ENCODE measurements at regions not wholly inside any gene's neighbourhood (a gene's known extent, or its start where the extent isn't known, plus 50 kb on each side); places are given as distances from the start of the nearest gene placed in this dataset.

DNA sequence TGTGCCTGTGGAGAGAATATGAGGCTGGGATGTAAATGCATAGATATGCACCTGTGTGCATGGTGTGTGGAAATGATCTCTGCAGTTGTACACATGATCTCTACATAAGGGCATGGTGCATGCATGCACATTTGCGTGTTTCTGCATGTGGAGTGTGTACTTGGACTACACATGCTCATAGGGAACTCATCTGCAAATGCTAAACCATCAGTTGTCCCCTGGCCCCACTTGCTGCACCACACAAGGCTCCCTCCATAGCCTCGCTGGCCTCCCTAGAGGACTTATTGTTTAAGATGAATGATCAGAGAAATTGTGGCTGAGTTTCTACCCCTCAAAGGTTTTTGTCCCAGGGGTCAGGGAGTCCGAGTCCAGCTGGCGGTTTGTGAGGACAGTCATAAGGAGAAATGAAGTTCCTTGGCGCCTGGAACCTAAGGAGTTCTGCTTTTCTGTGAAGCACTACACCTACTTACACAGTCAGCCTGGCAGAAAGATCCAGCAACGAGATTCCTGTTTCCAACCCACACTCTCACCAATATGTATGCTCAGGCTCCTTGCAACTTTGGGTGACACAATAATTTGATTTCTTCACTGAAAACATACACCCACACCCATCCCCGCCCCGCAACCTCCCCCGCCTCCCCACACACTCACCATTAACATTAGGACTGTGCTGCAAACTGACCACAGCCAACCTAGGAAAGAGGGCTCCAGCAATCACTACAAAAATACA lies 79.9 kb upstream of the CPEB4 start:
- DNase-seq, result no peak

DNA sequence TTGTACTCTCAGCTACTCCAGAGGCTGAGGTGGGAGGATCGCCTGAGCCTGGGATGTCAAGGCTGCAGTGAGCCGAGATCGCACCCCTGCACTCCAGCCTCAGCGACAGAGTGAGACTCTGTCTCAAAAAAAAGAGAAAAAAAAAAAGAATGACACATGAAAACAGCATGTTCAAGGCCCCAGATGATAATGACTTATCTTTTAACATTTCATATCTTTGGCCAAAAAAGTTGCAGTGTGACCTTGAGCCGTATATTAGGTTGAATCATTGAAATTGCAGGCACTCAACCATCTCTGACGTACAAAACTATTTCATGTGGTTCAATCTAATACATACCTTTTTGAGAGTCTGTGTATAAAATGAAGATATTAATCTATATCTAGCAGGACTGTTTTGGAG lies 79.1 kb upstream of the CPEB4 start:
- no peak for DNase-seq

DNA sequence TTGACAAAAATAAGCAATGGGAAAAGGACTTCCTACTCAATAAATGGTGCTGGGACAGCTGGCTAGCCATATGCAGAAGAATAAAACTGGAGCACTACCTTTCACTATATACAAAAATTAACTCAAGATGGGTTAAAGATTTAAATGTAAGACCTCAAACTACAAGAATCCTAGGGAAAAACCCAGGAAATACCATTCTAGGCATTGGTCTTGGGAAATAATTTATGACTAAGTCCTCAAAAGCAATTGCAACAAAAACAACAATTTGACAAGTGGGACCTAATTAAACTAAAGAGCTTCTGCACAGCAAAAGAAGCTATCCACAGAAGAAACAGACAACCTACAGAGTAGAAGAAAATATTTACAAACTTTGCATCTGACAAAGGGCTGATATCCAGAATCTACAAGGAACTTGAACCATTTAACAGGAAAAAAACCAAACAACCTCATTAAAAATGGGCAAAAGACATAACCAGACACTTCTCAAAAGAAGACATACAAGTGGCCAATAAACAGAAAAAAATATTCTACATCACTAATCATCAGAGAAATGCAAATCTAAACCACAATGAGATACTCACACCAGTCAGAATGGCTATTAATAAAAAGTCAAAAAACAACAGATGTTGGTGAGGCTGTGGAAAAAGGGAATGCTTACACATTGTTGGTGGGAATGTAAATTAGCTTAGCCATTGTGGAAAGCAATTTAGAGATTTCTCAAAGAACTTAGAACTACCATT lies 75.2 kb upstream of the CPEB4 start:
- DNase-seq, result no peak

DNA sequence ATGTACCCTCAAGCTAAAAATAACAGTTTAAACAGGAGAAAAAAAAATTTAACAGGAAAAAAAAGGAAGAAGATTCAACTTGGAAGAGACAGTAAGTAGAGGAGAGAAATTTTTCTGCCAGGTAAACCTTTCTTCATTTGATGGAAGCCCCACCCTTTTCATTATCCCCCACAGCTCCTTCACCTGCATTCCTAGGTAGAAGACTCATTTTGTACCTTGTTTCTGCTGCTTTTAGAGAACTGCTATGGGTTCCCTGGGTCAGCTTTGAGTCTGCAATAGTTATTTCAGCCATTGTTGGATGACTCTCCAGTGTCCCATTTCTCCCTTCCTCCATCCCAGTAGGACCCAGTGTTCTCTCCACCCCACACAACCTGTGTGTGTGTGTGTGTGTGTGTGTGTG lies 74.1 kb upstream of the CPEB4 start:
- no peak for DNase-seq

DNA sequence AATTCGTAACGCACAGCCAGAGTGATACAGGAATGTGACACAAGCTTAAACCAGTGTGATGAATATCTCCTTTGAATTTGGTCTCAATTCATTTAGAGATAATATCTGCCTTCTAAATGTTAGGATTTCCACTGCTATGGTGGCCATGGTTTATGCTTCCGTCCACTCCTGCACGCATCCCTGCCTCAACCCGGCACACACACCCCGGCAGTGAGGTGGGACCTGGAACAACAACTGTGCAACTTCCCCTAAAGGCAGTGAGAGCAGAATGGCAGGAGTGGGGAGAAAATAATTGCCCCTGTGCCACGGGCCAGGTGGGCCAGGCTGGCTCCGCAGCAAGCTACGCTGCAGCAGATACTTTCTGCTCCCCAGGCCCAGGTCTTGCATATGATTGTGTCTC lies 72.6 kb upstream of the CPEB4 start:
- no peak for DNase-seq

DNA sequence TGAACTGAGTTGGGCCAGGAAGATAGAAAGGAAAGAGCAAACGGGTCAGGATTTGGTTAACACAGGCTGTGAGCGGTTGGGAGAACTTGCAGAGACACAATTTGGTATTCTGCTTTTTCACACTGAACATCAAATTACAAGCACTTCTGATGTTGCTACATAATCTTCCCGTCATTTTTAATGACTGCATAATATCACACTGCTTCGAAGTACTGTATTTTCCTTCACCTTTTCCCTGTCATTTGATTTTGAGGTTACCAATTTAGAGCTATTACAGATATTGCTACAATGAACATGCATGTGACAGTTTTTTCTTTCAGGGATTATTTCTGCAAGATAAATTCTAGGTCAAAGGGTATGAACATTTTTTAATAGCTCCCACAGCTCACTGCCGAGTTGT lies 71.4 kb upstream of the CPEB4 start:
- no peak for DNase-seq

DNA sequence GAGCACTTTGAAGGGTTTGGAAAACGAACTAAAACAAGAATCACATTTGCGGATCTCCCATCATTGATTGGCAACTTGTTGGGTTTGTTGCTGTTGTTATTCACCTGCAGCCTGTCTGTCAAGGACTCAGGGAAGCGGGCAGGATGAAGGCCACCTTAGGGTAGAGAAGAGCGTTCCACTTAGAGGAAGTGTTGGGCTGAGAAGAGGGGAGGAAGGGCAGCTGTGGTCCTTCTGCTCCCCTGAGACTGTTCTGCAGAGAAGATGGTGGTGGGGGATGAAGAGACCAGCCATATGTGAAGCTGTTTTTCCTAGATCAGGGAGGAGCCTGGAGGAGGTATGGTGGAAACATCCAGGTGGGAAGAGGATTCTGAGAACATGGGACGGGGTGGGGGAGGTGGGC lies 70.6 kb upstream of the CPEB4 start:
- DNase-seq, result no peak

DNA sequence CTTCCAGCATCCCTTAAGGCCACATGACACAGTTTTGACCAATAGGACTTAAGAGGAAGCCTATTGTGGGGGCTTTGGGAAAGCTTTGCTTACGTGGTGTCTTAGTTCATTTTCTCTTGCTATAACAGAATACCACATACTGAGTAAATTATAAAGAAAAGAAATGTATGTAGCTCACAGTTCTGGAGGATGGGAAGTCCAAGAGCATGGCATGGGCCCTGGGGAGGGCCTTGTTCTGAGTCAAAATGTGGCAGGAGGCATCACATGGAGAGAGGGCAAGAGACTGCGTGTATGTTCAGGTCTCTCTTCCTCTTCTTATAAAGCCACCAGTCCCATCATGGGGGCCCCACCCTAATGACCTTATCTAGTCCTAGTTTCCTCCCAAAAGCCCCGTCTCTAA lies 68.6 kb upstream of the CPEB4 start:
- no peak for DNase-seq

DNA sequence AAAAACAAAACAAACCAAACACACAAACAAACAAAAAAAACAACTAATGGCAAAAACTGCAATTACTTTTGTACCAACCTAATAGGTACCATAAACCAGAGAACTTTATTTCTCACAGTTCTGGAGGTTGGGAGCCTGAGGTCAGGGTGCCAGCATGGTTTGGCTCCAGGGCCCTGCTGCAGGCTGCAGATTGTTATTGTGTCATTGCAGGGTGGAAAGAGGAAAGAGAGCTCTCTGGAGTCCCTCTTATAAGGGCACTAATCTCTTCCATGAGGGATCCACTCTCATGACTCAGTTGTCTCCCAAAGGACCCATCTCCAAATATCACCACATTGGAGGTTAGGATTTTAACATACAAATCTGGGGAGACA lies 64.9 kb upstream of the CPEB4 start:
- no peak for DNase-seq

DNA sequence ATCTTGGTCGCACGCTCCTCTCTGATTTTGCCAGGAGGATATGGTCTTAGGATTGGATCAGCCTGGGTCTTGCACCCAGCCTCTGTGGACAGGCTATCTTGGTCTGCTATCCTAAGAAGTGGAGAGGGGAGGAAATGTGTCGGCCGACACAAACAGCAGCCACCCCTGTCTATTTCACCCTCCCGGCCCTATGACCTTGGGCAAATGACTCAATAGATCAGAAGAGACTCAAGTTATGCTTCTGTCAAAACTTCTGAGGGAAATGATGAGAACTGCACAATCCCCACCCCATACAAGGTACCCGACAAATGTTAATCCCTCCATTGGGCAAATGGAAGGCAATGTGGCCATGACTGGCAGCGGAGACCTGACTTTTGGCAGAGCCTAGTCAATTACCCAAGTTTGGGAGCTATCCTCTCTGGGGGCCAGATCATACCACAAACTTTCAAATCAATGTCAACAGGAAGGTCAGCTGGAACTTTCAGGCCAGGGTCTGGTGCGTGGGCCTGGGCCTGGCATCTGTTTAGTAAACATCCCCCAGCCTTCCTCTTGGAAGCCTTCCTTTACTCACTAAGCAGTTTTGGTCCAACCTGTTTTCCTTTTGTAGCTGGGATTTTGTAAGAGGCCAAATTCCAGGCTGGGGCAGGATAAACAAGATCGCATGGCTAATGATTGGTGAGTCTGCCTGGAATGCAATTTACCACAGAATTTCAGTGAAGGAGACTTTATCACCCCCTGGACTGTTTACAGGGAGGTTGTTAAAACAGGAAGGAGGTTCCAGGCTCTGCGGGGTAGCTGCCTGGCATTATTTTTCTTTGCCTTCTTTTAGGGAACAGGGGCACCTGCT lies 64.2 kb upstream of the CPEB4 start:
- DNase-seq, result no peak

DNA sequence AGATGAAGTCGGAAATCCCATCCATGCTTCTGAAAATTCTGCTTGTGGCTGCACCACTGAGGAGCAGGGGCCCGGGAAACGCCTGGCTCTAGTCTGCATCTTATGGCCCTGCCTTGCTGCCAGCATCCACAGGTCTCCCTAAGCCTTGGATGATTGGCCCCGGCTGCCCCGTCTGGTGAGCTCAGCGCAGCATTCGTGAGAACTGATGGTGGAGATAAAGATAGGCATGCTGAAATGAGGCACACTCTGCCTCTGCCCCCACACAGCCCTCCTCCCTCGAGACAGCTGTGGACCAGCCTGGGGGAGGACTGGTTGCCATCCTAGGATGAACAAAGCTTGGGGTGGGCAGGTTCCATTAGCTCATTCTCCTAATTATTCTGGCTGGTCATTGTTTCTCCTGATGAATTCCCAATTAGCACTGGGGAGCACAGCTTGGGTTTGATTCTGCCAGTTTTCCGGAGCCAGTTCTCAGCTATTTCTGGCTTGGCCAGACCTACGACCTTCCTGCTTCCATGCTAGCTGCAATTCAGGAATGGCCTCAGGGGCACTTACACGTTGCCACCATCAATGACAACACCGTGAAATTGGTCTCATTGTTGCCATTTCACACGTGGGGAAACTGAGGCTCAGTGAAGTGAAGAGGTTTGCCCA lies 62.8 kb upstream of the CPEB4 start:
- no peak for DNase-seq

DNA sequence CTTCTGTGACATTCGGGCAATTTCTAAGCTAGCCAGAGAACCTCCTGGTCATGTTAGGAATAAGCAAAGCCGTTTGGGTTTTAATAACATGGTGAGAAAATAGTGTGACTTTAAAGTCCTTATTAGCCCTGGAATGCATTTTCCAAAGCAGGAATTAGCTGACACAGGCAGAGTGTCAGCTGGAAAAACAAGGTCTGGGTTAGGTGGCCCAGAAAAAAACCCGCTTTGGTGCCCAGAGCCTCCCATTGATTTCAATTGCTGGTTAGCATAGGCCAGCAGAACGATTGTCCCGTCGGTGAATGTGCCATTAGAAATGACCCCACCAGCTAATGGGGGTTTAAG lies 62.1 kb upstream of the CPEB4 start:
- no peak for DNase-seq

DNA sequence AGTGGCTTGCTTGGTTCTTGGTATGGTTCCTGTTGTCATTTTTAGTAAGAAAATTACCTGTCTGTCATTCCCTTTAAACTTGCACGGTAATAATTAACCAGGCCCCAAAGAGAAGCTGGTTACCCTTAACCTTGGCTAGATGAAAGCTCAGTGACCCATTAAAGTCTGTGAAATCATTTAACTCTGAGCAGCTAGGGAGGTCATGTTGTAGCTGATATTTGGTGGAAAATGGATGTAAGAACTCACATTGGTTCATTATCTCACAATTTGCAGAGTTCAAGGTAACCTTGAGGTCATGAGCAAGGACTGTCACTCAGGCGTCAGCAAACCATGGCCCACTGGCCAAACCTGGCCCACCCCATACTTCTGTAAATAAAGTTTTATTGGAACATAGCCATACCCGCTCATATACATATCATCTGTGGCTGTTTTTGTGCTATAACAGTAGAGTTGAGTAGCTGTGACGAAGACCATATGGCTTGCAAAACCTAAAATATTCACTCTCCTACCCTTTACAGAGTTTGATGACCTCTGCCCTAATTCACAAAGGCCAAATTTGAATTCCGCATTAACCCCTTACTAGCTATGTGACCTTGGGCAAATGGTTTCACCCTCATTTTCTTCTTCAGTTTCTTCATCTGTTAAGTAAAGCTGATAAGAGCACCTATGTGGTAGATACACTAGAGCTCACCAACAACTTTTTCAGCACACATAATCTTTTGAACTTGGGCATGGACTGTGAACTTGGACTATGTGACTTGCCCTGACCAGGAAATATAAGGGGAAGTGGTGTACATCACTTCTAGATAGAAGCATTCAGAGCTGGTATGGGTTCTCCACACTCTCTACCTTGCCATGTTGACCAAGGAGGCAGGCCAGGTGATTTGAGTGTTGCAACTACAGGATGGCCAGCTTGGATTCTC lies 61.5 kb upstream of the CPEB4 start:
- no peak for DNase-seq

DNA sequence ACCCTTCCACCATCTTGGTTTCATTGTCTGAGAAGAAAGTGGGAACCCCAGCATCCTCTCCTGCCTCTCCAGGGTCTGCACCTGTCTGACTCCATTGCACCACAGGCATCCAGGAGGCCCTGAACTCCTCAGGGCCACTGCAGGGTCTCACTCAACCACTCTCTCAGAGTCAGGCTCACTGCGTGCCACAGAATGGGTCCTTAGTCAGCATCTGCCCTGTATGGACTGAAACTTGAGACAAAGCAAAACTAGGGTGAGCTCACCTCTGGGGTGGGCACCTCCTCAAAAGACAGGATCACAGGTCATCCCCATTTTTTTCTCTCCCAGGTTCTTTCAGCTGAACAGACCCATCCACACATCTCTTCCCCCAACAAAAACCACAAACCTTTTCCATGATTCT lies 59.2 kb upstream of the CPEB4 start:
- DNase-seq, result no peak

DNA sequence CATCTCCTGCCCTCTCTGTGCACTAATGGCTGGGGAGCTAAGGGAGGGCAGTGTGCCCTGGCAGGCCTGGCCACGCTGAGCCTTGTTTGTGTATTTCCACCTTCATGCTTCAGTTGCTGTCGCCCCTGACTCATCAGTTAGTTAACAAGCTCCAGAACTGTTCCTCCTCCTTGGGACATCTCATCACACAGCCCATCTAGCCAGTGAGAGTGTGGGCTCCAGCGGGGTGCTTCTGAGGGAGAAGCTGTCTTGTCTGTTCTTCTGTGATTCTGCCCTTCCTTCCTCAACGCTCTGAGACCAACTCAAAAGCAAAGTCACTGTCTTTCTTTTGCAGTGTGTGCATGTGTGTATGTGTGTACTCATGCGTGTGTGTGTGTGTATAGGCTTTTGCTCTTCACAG lies 58.3 kb upstream of the CPEB4 start:
- no peak for DNase-seq

DNA sequence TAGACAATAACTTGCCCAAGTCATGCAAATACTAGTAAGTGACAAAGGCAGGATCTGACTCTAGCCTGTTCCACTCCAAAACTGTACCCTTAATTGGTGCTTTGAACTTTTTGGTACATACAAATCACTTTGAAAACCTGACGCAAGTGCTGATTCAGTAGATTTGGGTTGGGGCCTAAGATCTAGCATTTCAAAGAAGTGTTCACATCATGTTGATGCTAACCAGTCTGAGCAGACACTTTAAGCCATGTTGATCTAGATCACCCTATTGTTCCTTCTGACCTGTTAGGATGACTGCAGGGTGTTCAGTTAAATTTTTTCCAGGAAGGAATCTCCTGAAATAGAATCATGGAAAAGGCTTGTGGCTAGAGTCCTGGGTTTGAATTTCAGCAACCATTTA lies 57.7 kb upstream of the CPEB4 start:
- no peak for DNase-seq

DNA sequence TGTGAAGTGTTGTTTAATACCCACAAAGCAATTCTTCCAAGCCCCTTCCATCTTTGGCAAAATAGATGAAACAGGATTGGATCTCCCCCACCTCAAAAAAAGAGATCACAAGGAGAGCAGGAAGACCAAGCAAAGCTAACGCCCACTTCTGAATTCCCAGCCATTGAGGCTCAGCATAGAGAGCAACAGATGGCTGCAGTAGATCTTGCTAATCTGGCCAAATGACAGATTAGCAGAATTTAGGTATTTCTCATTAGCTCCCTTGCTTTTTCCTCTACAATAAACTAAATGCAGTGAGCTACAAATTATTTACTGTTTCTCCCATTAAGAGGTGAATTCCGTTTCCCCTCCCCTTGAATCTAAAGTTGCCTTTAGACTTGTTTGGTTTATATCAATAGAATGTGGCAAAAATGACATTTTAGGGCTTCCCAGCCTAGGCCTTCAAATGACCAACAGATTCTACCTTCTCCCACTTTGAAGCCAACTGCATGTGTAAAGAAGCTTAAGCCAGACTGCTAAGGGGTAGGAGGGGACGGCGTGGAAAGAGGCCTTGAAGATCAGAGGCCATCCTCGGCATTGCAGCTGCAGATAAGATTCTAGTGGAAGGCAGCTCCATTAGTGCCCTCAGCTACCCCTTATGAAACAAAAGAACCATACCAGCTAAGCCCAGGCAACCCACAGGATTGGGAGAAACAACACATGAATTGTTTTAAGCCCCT lies 56.8 kb upstream of the CPEB4 start:
- no peak for DNase-seq

DNA sequence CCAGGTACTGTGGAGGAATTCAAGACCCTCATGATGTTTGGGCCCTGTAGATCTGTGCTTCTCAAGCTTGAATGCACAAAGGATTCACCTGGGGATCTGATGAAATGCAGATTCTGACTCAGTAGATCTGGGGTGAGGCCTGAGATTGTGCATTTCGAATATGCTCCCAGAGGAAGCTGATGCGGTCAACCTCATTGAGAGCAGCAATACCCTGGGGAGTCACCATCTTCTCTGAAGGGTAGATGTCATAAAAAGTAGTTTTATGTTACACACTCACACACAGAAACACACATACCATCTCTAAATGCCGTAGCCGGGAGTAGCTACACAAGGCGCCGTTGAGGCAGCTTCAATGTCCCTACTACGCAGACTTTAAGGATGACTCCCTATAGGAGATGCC lies 55.8 kb upstream of the CPEB4 start:
- no peak for DNase-seq

DNA sequence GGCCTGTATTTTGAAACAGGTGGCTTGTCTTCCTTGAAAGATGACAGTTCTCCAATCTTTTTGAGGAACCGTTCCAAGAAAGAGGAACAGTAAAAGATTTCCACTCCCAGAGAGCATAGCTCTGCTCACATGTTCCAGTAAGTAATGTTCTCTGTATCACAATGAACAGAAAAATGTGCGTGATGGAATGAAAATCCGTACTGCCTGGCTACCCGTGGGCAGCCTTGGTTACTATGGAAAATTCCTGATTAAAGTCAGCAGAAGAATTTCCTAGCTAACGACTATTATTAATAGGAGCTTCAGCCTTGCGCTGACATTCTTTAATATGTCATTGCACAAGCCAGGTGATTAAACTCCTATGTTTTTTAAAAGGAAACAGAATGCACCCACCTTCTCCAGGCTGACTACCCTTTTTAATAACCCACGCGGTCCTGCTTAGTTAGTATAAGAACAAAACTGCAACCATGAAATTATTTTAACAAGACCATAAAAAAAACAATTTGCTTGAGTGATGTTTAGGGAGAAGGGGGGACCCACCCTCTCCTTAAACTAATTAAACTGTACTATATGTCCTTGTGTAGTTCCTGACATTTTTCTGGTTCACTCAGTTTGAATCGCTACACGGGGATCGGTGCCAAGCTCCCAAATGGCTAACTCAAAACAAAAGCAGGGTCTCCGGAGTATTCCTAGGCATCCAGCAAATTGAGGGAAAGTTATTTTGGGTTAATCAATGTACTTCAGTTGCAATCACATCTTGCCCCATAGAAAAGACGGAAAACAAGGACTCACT lies 54.8 kb upstream of the CPEB4 start:
- DNase-seq, result no peak

DNA sequence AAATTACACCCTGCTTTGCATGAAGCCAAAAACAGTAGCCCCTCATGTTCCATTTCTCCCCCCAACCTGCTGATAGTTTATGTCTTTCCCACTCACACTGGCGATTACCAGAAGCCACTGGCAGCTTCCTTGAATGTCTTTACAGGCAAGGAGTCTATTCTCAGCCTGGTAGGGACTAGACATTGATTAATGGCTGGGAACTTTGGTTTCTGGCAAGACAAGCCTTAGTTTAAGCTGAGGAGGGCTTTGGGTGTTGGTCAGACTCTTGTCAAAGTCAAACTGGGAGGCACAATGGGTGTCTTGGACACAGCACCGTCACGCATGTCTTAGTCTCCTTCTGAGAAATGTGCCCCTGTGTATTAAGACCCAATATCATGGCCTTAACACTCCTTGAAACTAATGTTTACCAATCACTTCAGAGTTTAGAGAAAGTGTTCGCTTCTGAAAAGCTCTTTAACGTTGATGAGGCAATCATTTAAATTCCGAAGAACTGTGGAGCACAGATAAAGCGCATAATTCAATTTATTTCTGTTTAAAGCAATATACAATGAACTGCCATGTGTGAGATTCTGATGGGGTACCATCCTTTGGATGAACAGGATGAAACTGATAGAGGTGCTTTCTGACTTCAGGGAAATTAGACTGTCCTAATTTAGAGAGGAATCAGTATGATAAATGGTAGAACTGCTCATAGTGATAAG lies 53.9 kb upstream of the CPEB4 start:
- DNase-seq, result no peak

Data from activated effector memory CD4-positive, alpha-beta T cell treated with anti-CD3 and anti-CD28 coated beads, Interleukin-2, amount 50 U/mL, for 16 hours (primary cell).